ENCODE measurements at regions not wholly inside any gene's neighbourhood (a gene's known extent, or its start where the extent isn't known, plus 50 kb on each side); places are given as distances from the start of the nearest gene placed in this dataset.

DNA sequence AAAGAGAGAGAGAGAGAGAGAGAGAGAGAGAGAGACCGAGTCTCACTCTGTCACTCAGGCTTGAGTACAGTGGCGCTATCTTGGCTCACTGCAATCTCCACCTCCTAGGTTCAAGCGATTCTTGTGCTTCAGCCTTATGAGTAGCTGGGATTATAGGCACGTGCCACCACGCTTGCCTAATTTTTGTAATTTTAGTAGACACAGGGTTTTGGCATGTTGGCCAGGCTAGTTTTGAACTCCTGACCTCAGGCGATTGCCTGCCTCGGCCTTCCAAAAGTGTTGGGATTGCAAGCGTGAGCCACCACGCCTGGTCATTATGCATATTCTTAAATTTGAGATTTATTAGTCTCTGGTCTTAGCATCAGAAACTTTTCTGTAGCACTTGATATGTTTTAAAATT lies 317.9 kb upstream of the ATP2B1 start:
- TF ChIP-seq EZH2phosphoT487 (IDR thresholded peaks at IDR 0.05; ENCODE audit: low read depth), result no peak
- TF ChIP-seq, protein P1, sequence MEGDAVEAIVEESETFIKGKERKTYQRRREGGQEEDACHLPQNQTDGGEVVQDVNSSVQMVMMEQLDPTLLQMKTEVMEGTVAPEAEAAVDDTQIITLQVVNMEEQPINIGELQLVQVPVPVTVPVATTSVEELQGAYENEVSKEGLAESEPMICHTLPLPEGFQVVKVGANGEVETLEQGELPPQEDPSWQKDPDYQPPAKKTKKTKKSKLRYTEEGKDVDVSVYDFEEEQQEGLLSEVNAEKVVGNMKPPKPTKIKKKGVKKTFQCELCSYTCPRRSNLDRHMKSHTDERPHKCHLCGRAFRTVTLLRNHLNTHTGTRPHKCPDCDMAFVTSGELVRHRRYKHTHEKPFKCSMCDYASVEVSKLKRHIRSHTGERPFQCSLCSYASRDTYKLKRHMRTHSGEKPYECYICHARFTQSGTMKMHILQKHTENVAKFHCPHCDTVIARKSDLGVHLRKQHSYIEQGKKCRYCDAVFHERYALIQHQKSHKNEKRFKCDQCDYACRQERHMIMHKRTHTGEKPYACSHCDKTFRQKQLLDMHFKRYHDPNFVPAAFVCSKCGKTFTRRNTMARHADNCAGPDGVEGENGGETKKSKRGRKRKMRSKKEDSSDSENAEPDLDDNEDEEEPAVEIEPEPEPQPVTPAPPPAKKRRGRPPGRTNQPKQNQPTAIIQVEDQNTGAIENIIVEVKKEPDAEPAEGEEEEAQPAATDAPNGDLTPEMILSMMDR (IDR thresholded peaks at IDR 0.05; ENCODE audit: low read depth, low read length), result no peak
- Histone ChIP-seq H3K4me3 (ENCODE audit: low read length) (no peak overlapping the region), H3K9ac (ENCODE audit: low read length) (no peak overlapping the region), H3K36me3 (replicated peaks; ENCODE audit: low read depth, low read length) (no peaks in the 10 kb centered on the region), H3K9me3 (ENCODE audit: insufficient read depth, low read length) (no peaks in the 10 kb centered on the region), H3K79me2 (ENCODE audit: low read length) (no peaks in the 10 kb centered on the region), H2AFZ (ENCODE audit: low read depth, low read length) (no peak overlapping the region), H3K4me2 (ENCODE audit: low read length) (no peak overlapping the region), H4K20me1 (ENCODE audit: insufficient read depth, low read length) (no peaks in the 10 kb centered on the region), H3K27me3 (ENCODE audit: low read depth, low read length) (no peaks in the 10 kb centered on the region), H3K4me1 (ENCODE audit: low read length) (no peaks in the 10 kb centered on the region), H3K27ac (ENCODE audit: low read length) (no peak overlapping the region)

DNA sequence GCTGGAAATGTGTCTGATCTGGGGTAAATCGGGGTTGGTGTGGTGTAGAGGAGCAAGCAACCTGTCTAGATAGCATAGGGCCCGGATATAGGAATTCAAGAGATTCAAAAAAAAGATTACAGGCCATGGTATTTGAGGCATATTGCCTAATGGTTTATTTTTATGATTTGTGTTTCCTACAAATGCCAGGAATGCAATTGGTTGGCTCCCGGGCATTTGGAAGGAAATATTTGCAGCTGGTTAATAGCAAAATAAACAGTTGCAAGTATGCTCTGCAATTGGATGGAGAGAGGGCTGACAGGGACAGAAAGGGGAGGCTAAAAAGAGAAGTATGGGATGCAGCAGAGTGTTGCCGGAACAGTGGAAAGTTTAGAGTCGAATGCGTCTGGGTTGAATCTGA lies 315.6 kb upstream of the ATP2B1 start:
- TF ChIP-seq, protein P1 (IDR thresholded peaks at IDR 0.05; ENCODE audit: low read depth, low read length), result no peak
- TF ChIP-seq EZH2phosphoT487 (IDR thresholded peaks at IDR 0.05; ENCODE audit: low read depth), result no peak
- no peak overlapping the region for H3K4me2 ChIP-seq (ENCODE audit: low read length)
- no peak overlapping the region for H3K27ac ChIP-seq (ENCODE audit: low read length)
- no peaks in the 10 kb centered on the region for H3K79me2 ChIP-seq (ENCODE audit: low read length)
- H3K4me3 ChIP-seq (ENCODE audit: low read length), result no peak overlapping the region
- H3K9me3 ChIP-seq (ENCODE audit: insufficient read depth, low read length), result no peaks in the 10 kb centered on the region
- H3K4me1 ChIP-seq (ENCODE audit: low read length), result no peaks in the 10 kb centered on the region
- no peaks in the 10 kb centered on the region for H3K36me3 ChIP-seq (replicated peaks; ENCODE audit: low read depth, low read length)
- no peaks in the 10 kb centered on the region for H3K27me3 ChIP-seq (ENCODE audit: low read depth, low read length)
- no peak overlapping the region for H2AFZ ChIP-seq (ENCODE audit: low read depth, low read length)
- H3K9ac ChIP-seq (ENCODE audit: low read length), result no peak overlapping the region
- no peaks in the 10 kb centered on the region for H4K20me1 ChIP-seq (ENCODE audit: insufficient read depth, low read length)

DNA sequence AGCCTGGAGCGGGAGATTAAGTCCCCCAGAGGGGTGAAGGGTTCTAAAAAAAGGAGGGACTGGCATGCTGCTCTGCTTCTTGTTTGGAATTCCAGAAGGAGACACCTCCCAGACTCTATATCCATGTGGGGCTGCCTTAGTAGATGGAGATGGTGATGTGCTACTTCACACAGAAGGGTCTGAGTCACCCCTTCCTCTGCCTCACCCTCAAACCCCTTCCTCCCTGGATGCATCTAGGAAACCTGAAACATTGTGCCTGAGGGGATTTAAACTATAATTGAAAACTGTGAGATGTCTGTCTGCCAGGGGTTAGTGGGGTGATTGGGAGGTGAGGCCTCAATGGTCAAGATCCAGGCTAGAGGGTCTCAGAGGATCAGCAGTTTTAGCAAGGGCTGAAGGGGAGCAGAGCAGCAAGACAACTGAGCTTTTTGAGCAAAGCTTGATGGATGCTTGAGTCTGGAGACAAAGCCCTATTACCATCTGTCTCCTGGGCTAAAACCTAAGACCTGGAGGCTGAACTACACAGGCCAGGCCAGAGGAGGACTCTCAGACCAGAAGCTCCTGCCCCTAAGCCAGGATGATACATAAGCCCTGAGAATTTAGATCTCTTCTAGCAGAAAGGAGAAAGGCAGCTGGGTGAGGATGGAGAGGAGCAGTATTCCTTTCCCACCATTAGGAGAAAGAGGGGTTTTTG lies 314.7 kb upstream of the ATP2B1 start:
- no peaks in the 10 kb centered on the region for H3K4me1 ChIP-seq (ENCODE audit: low read length)
- no peak overlapping the region for H3K4me2 ChIP-seq (ENCODE audit: low read length)
- no peaks in the 10 kb centered on the region for H3K27me3 ChIP-seq (ENCODE audit: low read depth, low read length)
- H3K9me3 ChIP-seq (ENCODE audit: insufficient read depth, low read length), result no peaks in the 10 kb centered on the region
- H3K4me3 ChIP-seq (ENCODE audit: low read length), result no peak overlapping the region
- H2AFZ ChIP-seq (ENCODE audit: low read depth, low read length), result no peak overlapping the region
- H3K79me2 ChIP-seq (ENCODE audit: low read length), result no peaks in the 10 kb centered on the region
- H3K36me3 ChIP-seq (replicated peaks; ENCODE audit: low read depth, low read length), result no peaks in the 10 kb centered on the region
- no peak overlapping the region for H3K9ac ChIP-seq (ENCODE audit: low read length)
- no peaks in the 10 kb centered on the region for H4K20me1 ChIP-seq (ENCODE audit: insufficient read depth, low read length)
- no peak overlapping the region for H3K27ac ChIP-seq (ENCODE audit: low read length)
- no peak for TF ChIP-seq EZH2phosphoT487 (IDR thresholded peaks at IDR 0.05; ENCODE audit: low read depth)
- TF ChIP-seq, protein P1 (IDR thresholded peaks at IDR 0.05; ENCODE audit: low read depth, low read length), result no peak

DNA sequence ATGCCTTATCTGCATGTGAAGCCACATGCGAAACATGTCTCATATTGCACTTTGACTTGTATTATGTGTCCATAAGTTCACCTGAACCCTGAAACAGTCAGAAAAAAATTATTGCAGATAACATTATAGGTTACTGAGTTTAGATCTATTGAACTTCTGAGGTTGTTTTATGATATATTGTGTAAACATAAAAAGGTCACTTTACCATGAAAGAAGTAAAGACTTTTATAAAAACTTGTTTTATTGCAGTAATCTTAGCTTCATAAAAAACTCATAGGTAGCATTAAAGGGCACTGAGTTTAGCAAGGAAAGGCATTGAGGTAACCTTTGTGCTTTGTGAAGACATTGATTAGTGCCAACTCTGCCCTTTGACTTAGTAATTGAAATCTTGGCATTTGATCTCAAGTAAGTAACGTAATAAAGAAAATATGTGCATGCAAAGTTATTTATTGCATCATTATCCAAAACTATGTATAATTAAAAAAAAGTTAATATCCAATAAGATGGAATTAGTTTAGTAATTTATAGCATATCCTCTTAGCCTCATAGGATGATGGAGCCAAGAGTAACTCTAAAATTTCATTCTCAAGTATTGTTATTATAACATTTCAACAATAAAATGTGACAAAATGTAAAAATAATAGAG lies 313.3 kb upstream of the ATP2B1 start:
- no peak overlapping the region for H3K4me2 ChIP-seq (ENCODE audit: low read length)
- H3K79me2 ChIP-seq (ENCODE audit: low read length), result no peaks in the 10 kb centered on the region
- no peak overlapping the region for H3K9ac ChIP-seq (ENCODE audit: low read length)
- no peaks in the 10 kb centered on the region for H3K4me1 ChIP-seq (ENCODE audit: low read length)
- no peaks in the 10 kb centered on the region for H3K9me3 ChIP-seq (ENCODE audit: insufficient read depth, low read length)
- H4K20me1 ChIP-seq (ENCODE audit: insufficient read depth, low read length), result no peaks in the 10 kb centered on the region
- H3K27me3 ChIP-seq (ENCODE audit: low read depth, low read length), result no peaks in the 10 kb centered on the region
- H3K4me3 ChIP-seq (ENCODE audit: low read length), result no peak overlapping the region
- H2AFZ ChIP-seq (ENCODE audit: low read depth, low read length), result no peak overlapping the region
- H3K27ac ChIP-seq (ENCODE audit: low read length), result no peak overlapping the region
- H3K36me3 ChIP-seq (replicated peaks; ENCODE audit: low read depth, low read length), result no peaks in the 10 kb centered on the region
- no peak for TF ChIP-seq EZH2phosphoT487 (IDR thresholded peaks at IDR 0.05; ENCODE audit: low read depth)
- TF ChIP-seq, protein P1 (IDR thresholded peaks at IDR 0.05; ENCODE audit: low read depth, low read length), result no peak
